Effector CD4-positive, alpha-beta T cell (primary cell): ENCODE measurements at regions not wholly inside any gene's neighbourhood (a gene's known extent, or its start where the extent isn't known, plus 50 kb on each side); places are given as distances from the start of the nearest gene placed in this dataset.
"Not testable (repeated sequence)": the region's sequence is repeated elsewhere in the genome, so short reads cannot be mapped to it uniquely, and the experiment has no call there.

Experiments
- DNase-seq: peaks from one replicate; pipeline ENCODE4 v3.0.0-alpha.2; 2020

DNA sequence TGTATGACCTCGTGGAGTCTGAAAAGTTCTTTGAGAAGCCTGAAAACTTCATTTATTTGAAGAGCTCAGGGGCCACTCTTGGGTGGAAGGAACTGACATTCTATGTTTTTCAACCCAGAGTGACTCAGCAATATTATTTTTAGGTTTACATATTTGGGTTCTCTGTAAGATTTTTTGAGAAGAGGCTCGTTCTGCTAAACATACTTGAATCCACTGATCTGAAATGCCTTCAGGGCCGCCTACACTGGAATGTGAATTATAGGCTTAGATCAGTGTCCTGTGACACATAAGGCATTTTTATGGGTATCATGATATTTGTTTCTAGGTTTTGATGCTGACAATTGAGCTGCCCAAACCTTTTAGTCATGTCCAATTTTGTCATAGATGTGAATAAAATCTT, 86.2 kb downstream of the PSAT1 start:
- no peak for DNase-seq

DNA sequence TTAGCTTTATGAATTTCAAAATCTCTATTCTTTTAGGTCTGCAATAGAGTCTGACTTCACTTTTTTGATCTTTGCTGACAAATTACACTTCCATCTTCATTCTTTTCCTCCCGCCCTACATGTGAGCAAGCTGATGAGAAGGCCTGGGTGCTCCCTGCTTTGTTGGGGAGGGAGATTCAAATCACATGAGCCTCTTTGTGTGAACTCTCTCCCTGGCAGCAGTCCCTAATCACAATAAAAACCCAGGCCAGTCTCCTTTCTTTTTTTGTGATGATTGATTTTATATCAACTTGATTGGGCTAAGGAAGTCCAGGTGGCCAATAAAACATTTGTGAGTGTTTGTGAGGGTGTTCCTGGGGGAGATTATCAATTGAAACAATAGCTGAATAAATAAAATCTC, 89.4 kb downstream of the PSAT1 start:
- no peak for DNase-seq

DNA sequence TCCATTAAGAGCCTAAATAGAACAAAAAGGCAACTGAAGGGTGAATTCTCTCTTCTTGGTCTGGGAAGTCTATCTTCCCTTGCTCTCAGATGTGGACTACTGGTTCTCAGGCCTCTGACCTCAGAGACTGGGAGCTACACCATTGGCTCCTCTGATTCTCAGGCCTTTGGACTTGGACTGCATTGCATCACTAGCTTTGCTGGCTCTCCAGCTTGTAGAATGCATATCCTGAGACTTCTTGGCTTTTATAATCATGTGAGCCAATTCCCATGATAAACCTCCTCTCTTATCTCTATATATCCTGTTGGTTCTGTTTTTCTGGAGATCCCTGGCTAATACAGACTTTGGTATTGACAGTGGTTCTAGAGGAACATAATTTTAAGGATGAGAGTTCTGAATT, 89.8 kb downstream of the PSAT1 start:
- DNase-seq, result no peak

DNA sequence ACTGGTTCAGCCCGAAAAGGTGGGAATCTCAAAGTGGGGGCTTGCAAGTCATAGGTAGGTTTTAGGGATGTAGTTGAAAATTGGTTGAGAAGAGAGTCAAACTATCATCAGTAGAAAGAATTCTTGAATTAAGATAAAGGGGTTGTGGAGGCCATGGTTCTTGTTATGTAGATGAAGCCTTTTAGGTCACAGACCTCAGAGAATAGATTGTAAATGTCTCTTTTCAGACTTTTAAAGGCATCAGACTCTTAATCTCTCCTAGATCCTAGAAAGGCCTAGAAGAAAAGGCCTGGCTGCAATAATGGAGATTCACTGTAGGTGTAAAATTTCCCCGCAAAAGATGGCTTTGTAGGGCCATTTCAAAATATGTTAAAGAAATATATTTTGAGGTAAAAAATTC, 96.4 kb downstream of the PSAT1 start:
- no peak for DNase-seq

DNA sequence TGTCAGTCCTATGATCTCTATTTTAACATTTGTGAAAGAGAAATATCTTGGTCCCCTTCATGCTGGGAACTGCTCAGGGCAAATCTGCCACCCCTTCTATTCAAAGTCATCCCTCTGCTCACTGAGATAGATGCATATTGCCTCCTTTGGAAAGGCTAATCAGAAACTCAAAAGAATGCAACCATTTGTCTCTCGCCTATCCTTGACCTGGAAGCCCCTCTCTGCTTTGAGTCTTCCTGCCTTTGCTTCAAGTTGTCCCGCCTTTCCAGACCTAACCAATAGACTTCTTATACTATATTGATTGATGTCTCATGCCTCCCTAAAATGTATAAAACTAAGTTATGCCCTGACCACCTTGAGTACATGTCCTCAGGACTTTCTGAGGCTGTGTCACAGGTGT, 97.0 kb downstream of the PSAT1 start:
- no peak for DNase-seq

DNA sequence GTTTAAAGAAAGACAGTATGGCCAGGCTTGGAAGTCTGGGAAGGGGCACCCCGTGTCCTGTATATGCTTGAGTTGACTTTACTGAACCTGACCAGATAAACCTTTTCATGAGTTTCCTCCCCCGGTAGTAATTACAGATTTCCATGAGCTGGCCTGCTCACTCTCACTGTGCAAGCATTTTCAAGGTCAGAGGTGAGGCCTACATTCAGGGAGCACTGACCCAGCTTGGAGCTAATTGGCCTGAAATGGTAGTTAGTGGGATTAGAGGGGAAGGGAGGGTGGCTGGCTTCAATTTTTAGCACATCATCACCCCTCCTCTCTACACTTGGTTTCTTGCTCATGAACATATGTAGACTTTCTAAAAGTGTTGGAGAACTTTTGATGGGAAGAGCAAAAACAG, 99.2 kb downstream of the PSAT1 start:
- DNase-seq, result no peak

DNA sequence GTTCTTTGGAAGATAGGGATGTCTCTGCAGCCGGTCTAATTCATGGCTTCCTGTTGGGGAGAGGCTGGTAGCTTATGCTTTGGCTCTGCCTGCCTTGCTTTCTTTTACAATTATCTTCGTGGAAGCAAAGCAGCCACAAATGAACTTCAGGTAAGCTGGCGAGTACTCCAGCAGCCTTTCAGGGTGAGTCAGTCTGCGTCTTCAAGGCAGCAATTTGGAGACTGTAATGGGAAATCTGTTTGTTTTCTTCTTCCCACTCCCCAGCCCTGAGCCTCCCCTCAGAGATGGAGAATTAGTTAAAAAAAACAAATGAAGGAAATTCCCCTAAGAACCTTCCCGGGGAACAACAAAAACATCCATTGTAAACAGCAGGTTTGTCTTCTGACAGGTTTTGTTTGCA, 100.1 kb downstream of the PSAT1 start:
- DNase-seq, result no peak

DNA sequence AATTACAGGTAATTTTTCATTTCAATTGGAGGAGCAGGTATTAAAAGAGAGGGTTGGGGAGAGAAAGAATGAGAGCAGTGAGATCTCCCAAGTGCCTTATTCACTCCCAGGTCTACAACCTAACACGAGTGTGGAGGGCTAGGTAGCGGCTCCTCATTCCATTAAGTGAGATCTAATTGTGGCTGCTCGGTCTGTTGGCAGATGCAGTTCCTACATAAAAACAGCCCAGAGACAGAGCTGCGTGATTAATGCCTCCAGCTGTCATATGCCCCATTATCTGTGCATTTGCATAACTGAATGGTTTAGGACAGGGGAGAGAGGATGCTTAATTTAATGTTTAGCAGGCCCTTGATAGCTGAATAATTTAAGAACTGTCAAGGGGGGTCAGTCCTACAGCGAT, 100.5 kb downstream of the PSAT1 start:
- no peak for DNase-seq

DNA sequence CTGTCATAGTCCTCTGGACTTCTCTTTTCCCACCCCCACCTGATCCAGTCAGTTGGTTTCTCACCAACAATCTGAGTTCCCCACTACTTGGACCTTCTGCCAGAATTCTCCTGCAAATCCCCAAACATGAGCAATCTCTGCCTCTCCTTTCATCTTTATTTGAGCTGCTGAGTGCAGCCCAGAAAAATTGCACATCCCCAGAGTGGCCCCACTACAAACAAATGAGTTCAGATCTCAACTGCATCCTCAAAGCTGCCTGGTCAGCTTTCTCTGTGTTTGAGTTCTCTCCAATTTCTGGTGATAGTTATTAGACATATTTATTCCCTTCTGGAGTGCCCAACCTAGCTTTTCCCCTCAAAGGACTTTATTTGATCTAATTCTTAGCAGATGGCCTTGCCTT, 102.2 kb downstream of the PSAT1 start:
- DNase-seq, result no peak

DNA sequence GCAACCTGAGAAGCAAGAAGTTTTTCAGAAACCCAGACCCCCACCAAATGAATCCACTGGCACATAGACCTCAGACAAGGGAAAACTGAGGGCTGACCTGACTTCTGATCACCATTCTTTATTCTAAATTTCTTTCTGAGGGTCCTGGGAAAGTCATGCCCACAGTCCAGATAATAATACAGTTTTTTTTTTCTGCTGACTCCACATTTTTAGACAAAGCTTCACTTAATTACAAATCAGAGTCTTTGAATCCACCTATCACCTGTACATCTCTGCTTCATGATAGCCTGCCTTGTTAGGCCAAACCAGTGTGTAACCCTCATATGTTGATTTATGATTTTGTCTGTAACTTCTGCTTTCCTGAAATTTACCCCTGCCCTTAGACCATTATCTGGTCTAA, 103.6 kb downstream of the PSAT1 start:
- DNase-seq, result no peak

DNA sequence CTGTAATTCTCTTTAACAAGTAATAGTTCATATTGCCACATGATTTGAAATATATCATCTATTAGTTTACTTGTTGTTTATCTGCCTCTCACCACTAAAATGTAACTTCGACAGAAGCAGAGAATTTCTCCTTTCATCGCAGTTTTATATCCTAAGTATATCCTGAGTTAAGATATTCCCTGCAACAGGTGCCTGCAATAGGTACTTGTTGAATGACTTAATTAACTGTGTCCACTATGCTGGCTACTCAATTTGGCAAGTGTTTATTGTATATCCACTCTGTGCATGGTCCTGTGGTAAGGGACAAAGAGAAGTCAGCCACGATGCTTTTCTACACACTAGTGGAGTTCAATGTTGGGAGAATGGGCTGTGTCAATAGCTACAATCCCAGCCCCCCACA, 108.5 kb downstream of the PSAT1 start:
- DNase-seq, result no peak

DNA sequence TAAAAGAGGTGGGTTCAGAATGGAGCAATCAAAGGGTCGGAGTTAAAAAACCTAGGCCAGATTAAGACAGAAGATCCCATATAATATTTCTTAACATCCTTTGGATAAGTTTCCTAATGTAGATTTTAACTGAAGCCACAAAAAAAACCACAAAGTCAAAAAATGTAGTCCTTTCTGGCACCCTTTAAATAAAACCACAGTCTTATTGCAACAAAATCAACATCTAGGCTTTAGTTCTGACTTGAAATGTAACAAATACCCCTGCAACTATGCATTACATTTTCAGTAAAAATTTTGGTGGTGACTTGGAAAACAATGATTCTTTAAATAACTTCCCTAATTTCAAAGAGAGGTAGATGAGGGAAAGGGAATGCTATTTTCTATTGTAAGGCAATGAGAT, 109.2 kb downstream of the PSAT1 start:
- no peak for DNase-seq

DNA sequence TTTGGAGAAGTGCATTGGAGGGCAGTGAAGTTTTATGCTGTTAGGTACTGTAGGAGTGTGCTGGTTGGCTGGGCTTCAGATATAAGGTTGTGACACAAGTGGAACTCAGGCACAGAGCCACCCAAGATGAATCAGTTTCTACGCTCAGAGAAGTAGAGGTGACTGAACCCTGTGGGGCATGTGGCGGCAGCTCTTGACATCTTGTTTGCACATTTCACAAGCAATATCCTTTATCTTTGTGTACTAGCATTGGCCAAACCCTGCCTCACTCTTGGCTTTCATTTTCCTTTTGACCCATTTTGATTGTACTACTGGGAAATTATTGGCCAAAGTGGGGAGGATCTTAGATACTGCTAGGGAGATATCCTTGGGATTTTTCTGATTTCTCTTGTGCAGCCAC, 110.0 kb downstream of the PSAT1 start:
- no peak for DNase-seq

DNA sequence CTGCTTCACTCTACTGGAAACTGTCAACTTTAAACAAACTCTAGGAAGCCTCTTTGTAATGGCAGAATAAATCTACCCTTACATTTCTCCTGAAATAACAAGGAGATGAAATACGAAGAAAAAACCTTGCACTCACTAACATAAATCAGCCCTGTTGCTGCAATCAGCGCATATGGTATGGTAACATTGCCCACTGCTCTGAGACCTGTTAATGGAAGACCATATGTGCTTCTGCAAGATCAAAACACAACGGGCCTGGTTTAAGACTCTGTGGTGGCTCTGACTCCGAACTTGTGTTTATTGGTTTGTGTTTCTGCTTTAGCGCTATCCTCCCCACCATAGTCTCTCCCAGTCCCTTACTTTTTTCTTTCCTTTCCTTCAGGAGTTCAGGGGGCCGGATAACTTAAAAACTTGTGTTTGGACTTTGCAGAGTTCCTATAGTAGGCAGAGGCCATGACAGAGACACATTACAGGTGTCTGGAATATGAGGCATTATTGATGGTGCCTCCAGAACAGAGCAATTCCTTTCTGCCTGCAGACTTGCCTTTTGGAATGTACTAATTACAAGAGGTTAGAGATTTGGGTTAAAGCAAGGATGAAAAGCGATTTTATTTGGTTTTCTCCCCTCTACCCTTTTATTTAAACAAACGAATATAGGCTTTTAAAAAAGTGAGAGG, 110.8 kb downstream of the PSAT1 start:
- DNase-seq, result no peak

DNA sequence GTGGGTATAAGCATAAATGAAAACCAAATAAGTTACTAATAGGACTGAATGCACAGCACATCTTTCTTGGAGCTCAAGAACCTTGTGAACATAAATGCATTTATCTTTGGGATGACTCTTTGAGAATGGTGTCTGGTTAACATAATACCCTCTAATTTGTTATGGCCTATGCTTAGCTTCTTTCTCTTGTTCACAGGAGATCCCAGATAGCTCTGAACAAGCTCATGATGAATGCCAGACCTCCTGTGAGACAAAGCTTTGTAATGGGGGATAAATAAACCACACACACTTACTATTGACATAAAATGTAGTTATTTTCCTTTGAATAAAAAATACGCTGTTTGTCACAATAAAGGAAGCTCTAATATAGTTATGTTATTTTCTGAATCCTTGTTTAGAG, 111.5 kb downstream of the PSAT1 start:
- DNase-seq, result no peak

DNA sequence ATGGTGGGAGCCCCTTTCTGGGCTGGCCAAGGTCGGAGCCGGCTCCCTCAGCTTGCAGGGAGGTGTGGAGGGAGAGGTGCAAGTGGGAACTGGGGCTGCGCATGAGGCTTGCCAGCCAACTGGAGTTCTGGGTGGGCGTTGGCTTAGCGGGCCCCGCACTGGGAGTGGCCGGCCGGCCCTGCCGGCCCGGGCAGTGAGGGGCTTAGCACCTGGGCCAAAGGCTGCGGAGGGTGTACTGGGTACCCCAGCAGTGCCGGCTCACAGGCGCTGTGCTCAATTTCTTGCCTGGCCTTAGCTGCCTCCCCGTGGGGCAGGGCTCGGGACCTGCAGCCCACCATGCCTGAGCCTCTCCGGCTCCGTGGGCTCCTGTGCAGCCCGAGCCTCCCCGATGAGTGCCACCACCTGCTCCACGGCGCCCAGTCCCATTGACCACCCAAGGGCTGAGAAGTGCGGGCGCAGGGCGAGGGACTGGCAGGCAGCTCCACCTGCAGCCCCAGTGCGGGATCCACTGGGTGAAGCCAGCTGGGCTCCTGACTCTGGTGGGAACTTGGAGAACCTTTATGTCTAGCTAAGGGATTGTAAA, 113.1 kb downstream of the PSAT1 start:
- DNase-seq, result not testable (repeated sequence)

DNA sequence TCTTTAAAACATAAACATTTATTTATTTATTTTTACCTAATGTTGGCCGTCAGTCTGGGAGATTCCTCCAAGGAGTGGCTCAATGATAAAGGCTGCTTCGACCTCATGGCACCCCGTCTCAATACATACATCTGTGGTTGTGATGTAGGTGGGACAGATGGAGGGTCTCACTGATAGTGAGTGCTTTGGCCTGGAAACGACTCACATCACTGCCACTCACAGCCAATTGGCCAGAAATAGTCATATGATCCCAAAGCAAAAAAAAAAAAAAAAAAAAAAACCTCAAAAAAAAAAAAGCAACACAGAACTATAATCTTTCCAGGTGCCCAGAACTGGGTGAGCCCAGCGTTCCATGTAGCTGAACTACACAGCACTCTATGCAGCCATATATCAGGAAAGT, 125.4 kb downstream of the PSAT1 start:
- no peak for DNase-seq

DNA sequence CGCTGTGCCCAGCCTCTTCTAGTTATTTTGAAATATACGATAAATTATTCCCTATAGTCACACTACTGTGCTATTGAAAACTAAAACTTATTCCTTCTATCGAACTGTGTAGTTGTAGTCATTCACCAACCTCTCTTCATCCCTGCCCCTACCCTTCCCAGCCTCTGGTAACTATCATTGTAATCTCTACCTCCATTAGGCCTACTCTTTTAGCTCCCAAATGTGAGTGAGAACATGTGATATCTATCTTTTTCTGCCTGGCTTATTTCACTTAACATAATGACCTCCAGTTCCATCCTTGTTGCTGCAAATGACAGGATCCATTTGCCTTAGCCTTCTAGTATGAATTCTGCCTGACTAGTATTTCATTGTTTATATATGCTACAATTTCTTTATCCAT, 127.4 kb downstream of the PSAT1 start:
- no peak for DNase-seq

DNA sequence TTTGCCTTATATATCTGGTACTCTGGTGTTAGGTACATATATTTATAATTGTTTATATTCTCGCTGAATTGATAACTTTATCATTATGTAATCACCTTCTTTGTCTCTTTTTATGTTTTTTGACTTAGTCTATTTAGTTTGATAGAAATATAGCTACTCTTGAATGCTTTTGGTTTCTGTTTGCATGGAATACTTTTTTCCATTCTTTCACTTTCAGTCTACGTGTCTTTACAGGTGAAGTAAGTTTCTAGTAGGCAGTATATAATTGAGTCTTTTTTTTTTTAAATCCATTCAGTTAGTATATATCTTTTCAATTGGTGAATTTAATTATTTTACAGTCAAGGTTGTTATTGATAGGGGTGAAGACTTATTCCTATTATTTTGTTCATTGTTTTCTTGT, 131.7 kb downstream of the PSAT1 start:
- DNase-seq, result no peak

DNA sequence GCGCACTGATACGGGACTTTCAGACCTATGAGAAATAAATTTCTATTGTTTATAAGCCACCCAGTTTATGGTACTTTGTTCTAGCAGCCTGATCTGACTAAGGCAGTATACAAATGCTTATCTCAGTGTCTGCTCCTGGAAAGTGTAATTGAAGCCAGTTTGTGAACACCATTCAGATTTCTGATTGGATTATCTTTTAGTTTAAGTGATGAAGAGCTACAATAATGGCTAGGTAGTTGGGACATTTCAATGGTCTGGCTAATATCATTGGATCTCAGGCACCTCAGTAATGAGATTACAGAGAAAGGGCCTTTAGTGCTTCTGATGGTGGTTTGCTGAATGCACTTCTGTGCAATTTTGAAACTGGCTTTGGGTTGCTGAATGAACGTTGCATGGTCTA, 133.5 kb downstream of the PSAT1 start:
- DNase-seq, result no peak

DNA sequence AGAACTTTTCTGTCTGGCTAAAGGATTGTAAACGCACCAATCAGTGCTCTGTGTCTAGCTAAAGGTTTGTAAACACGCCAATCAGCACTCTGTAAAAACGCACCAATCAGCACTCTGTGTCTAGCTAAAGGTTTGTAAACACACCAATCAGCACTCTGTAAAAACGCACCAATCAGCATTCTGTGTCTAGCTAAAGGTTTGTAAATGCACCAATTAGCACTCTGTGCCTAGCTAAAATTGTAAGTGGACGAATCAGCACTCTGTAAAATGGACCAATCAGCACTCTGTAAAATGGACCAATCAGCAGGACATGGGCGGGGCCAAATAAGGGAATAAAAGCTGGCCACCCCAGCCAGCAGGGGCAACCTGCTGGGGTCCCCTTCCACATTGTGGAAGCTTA, 134.1 kb downstream of the PSAT1 start:
- not testable (repeated sequence) for DNase-seq

DNA sequence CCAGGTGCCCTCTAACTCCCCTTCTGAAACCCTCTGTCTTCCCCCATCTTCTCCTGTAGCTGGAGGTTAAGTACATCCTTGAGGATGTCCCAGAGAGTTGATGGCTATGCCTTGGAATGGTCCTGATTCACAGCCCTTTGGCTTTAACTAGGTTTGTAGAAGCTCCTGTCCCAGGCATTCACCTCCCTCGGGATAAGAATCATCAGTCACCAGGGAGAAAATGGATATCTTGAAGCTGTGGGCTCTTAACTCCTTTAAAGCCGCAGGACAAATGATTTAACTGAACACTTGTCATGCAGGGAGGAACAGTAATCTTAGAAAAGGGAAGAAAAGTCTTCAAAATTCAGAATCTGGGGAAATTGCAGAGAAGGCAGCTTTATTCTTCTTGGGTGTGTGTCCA, 139.9 kb downstream of the PSAT1 start:
- DNase-seq, result no peak

DNA sequence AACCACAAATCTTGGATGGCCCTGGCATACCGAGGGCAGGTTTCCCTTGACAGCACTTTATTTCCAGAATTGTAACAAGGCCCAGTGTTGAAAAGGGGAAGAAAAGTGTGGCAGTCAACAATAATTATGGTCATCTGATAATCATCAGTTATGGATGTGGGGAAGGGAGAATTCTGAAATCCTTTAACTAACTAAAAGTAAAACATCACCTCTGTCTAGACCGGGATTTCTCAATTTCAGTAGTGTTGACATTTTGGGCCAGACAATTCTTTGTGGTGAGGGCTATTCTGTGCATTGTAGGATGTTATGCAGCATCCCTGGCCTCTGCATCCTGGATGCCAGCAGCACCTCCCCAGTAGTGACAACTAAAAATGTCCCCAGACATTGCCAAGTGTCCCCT, 140.4 kb downstream of the PSAT1 start:
- DNase-seq, result no peak

DNA sequence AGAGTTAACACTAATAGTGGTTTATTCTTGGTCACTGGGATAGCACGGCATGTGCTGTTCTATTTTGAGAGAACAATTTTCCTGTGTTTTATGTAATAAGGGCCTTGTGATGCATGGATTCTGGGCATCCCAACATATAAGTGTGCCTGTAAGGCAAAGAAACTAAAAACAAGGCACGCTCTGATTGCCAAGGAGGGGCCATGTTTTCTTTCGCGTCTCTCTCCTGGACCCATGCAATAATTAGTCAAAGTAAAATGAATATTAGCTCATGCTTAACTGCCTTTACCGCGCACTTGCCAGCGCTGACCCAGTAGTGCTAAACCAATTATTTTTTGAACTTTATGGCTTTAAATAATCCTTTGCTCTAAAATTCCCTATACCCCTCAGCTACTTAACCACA, 140.9 kb downstream of the PSAT1 start:
- DNase-seq, result no peak

DNA sequence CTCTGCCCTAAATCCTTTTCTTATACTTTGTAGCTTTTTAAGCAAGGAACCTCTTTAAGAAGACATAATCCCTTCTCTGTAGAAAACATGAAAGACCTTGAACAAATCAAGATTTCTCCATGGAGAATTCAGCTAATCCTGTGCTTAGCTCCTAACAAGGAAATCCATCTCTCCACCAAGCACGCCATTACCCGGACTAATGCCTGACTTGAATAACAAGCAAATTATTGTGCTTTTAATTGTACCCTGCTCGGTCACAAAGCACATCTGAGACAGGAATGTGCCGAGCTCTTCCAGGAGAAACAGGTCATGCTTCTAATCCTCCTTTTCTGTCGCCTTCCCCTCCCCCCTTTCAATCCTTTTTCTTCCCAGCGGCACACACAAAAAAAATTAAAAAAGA, 141.3 kb downstream of the PSAT1 start:
- DNase-seq, result no peak
